ENCODE measurements at regions not wholly inside any gene's neighbourhood (a gene's known extent, or its start where the extent isn't known, plus 50 kb on each side); places are given as distances from the start of the nearest gene placed in this dataset.
"Not testable (repeated sequence)": the region's sequence is repeated elsewhere in the genome, so short reads cannot be mapped to it uniquely, and the experiment has no call there.

DNA sequence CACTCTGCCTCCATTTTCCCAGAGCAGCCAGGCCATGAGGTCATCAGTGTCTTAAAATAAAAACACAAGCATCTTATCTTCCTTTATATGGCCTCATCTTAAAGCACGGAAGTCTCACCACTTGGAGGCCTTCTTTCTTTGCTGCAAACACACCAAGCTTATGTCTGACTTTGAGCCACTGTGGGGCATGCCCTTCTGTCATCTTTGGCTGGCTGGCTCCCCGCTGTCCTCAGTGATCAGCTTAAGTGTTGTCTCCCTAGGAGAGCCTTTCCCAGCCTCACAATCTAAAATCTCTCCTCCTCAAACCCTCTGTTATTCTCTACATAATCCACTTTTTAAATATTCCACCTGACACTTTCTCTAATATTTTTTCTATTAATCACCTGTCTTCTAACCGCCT is 191.6 kb upstream of the TTC29 start:
- DNase-seq (no peak), ATAC-seq (no peak)
- H3K27me3 Mint-ChIP-seq: peaks cover 2% of the 10 kb centered on the region
- no peaks in the 10 kb centered on the region for H3K9me3 Mint-ChIP-seq
- no peaks in the 10 kb centered on the region for H3K36me3 Mint-ChIP-seq (ENCODE audit: low read depth)
- no peaks in the 10 kb centered on the region for H3K4me1 Mint-ChIP-seq
- H3K27ac Mint-ChIP-seq: no peak overlapping the region
- H3K4me3 Mint-ChIP-seq: no peak overlapping the region

DNA sequence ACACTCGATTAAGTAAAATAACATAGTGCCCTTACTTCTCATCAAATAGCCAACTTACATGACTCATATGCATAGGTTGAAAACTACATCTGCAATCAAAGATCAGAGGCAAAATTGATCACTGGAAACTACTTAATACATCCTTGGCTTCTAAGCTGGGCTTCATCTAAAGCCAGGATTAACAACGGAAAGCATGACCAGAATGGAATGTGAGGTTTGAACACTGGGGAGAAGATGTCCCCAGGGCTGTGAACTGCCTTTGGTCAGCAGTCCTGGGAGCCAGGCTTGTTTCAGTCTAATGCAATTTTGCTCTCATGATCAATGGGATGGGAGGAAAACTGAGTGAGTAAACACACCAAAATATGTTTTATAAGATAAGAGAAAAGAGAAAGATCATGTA is 192.5 kb upstream of the TTC29 start:
- H3K9me3 Mint-ChIP-seq: no peaks in the 10 kb centered on the region
- H3K27ac Mint-ChIP-seq: no peak overlapping the region
- peaks cover 2% of the 10 kb centered on the region for H3K27me3 Mint-ChIP-seq
- H3K4me3 Mint-ChIP-seq: no peak overlapping the region
- DNase-seq: no peak
- ATAC-seq: no peak
- H3K4me1 Mint-ChIP-seq: no peaks in the 10 kb centered on the region
- H3K36me3 Mint-ChIP-seq (ENCODE audit: low read depth): no peaks in the 10 kb centered on the region

DNA sequence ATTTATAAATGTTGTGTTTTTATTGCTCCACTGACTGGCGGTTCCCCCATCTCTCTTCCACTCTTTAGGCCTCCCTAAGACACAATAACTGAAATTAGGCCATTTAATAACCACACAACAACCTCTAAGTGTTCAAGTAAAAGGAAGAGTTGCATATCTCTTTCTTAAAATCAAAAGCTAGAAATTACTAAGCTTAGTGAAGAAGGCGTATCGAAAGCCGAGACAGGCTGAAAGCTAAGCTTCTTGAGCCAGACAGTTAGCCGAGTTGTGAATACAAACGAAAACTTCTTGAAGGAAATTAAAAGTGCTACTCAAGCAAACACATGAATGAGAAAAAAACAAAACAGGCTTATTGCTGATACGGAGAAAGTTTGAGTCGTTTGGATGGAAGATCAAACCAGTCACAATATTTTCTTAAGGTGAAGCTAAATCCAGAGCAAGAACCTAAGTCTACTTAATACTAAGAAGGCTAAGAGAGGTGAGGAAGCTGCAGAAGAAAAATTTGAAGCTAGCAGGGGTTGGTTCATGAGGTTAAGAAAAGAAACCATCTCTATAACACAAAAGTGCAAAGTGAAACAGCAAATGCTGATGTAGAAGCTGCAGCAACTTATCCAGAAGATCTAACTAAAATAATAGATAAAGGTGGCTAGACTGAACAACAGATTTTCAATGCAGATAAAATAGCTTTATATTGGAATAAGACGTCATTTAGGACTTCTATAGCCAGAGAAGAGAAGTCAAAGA is 194.0 kb upstream of the TTC29 start:
- H3K9me3 Mint-ChIP-seq: no peaks in the 10 kb centered on the region
- no peak for DNase-seq
- peaks cover 2% of the 10 kb centered on the region for H3K27me3 Mint-ChIP-seq
- no peaks in the 10 kb centered on the region for H3K36me3 Mint-ChIP-seq (ENCODE audit: low read depth)
- H3K27ac Mint-ChIP-seq: no peak overlapping the region
- ATAC-seq: no peak
- H3K4me1 Mint-ChIP-seq: no peaks in the 10 kb centered on the region
- no peak overlapping the region for H3K4me3 Mint-ChIP-seq

DNA sequence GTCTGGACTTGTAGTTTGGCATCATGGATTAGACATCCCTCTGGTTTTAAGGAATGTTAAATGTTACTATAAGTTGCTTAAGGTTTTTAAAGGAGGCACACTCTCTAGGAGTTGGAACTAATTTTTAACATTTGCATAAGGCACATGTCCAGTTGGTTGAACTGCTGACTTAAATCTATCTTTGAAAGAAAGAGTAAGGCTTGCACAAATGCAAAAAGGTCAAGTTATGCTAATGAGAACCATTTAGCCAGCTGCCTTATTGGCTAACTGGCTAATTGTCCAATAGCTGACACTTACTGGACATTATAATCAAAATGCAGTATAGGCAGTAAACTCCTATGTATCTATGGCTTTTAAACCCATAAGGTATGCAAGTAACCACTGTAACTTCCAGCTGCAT is 206.1 kb upstream of the TTC29 start:
- Mint-ChIP-seq H3K4me1 (no peaks in the 10 kb centered on the region), H3K4me3 (no peak overlapping the region), H3K27me3 (peaks cover 7% of the 10 kb centered on the region), H3K9me3 (no peaks in the 10 kb centered on the region), H3K36me3 (ENCODE audit: low read depth) (no peaks in the 10 kb centered on the region), H3K27ac (no peak overlapping the region)
- no peak for DNase-seq
- ATAC-seq: no peak

DNA sequence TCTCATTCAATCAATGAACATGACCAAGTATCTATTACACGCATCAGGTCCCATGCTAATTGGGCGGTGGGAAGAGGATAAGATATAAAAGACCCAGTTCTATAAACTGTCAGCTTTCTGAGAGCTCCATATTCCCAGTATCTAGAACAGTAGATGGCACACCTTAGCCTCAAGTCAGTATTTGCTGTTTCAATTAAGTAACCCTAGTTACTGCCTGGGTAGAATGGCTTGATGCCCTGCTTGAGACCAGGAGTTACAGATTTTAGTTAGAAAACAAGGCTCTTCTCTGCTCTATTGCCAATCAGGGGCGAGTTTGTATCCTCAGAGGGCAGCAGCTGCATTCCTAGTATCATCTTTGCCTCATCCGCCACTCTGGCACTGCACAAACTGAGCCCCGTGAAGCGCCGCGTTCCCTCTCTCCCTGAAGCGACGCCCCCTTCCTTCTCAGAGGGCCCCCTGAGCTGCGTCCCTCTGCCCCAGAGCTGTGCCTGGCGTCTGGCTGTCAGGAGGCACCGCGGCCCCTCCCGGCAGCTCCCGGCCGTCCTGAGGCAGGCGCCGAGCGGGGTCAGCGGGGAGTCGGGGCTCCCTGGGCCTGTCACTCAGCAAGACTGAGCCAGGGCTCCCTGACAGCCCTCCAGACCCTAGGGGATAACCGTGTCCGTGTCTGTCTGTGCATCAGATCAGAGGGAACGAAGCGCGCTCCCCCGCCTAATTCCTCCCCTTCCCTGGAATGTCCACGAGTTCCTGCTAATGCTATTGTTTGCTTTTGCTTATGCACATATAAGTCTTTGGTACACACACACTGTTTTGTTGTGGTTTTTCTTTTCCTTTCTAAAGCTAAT is 212.4 kb upstream of the TTC29 start:
- Mint-ChIP-seq H3K27ac (no peak overlapping the region), H3K27me3 (peaks cover 27% of the 10 kb centered on the region), H3K9me3 (no peaks in the 10 kb centered on the region), H3K36me3 (ENCODE audit: low read depth) (no peaks in the 10 kb centered on the region), H3K4me3 (no peak overlapping the region), H3K4me1 (no peaks in the 10 kb centered on the region)
- ATAC-seq (no peak), DNase-seq (no peak)

DNA sequence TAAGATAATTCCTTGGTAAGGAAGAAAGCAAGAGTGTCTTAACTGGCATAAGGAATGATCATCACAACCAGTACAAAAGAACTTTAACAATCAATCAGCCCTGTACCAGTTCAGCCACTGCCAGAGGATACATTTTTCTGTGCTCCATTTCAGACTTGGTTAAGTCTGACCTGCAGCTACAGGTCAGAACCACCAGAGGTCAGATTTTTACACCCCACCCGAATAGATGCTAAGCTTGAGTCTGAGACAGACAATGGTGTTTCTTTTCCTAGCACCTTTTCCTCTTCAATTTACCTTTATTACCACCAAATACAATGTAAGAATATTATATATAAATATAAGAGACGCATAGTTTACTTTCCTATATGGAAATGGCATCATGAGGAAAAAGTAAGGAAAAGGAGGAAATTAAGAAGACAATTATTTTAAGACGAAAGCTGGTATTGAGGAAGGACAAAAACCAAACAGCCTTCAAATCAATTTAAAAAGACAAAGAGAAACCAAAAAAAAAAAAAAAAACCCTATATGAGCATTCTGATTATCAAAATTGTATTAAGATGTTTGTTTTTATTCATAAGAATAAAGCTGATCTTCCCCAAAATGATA is 215.3 kb upstream of the TTC29 start:
- Mint-ChIP-seq H3K4me3 (no peak overlapping the region), H3K4me1 (no peaks in the 10 kb centered on the region), H3K9me3 (no peaks in the 10 kb centered on the region), H3K27me3 (peaks cover 26% of the 10 kb centered on the region), H3K27ac (no peak overlapping the region), H3K36me3 (ENCODE audit: low read depth) (no peaks in the 10 kb centered on the region)
- no peak for ATAC-seq
- DNase-seq: no peak

DNA sequence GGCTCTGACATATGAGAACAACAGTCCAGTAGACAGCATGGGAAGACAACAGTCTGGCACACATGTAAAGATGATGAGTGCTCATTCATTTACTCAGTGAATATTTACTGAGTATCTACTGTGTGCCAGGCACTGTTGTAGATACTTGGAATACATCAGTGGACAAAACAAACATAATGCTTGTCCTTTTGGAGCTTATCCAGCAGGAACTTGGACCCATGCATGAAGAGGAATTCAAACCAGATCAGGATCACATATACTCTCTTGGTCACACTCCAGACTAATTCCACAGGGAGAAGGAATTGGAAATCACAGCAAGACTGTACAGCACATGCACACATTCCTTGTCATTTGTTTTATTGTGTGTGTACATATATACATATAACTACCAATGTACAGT is 217.6 kb upstream of the TTC29 start:
- no peaks in the 10 kb centered on the region for H3K4me1 Mint-ChIP-seq
- no peak overlapping the region for H3K4me3 Mint-ChIP-seq
- peaks cover 11% of the 10 kb centered on the region for H3K27me3 Mint-ChIP-seq
- ATAC-seq: no peak
- no peak for DNase-seq
- no peak overlapping the region for H3K27ac Mint-ChIP-seq
- H3K36me3 Mint-ChIP-seq (ENCODE audit: low read depth): no peaks in the 10 kb centered on the region
- H3K9me3 Mint-ChIP-seq: no peaks in the 10 kb centered on the region

DNA sequence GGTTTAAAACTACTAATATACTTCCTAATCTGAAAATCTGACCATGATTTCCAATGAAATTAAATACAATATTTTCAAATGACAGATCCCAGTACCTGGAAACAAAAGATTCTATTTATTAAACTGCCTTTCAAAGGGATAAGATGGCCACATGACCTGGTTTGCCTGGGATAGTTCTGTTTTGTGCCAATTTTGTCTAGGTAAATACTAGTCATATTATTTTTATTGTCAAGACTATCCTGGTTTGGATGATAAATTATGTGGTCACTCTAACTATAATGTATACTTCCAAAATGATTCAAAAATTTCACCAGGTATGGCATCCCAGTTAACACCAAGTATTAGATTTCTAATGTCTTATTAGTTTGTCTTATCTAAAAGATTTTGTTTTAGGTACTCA is 222.5 kb upstream of the TTC29 start:
- DNase-seq; H3K36me3 Mint-ChIP-seq (ENCODE audit: low read depth); H3K9me3 Mint-ChIP-seq; H3K4me3 Mint-ChIP-seq; H3K27me3 Mint-ChIP-seq; ATAC-seq; H3K4me1 Mint-ChIP-seq; H3K27ac Mint-ChIP-seq: not testable (repeated sequence)

DNA sequence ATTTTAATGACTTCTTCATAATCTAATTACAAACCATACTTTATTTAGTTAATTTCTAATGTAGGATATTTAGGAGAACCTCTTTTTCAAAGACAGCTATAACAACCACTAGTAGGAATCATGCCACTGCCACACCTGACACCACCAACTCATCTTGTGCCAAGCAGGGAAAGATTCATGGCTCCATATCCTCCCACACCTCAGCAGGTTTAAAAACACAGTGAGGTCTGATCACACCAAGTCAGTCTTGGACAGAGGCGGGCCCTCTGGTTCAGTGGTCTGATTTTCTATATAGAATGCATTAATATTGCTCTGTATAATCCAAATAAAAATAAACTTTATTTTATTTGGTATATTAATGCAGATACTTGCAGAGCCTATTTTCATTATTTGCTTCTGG is 227.7 kb upstream of the TTC29 start:
- no peak overlapping the region for H3K27ac Mint-ChIP-seq
- no peak overlapping the region for H3K4me3 Mint-ChIP-seq
- H3K4me1 Mint-ChIP-seq: no peaks in the 10 kb centered on the region
- DNase-seq (no peak), ATAC-seq (no peak)
- H3K27me3 Mint-ChIP-seq: no peaks in the 10 kb centered on the region
- H3K9me3 Mint-ChIP-seq: no peaks in the 10 kb centered on the region
- no peaks in the 10 kb centered on the region for H3K36me3 Mint-ChIP-seq (ENCODE audit: low read depth)

DNA sequence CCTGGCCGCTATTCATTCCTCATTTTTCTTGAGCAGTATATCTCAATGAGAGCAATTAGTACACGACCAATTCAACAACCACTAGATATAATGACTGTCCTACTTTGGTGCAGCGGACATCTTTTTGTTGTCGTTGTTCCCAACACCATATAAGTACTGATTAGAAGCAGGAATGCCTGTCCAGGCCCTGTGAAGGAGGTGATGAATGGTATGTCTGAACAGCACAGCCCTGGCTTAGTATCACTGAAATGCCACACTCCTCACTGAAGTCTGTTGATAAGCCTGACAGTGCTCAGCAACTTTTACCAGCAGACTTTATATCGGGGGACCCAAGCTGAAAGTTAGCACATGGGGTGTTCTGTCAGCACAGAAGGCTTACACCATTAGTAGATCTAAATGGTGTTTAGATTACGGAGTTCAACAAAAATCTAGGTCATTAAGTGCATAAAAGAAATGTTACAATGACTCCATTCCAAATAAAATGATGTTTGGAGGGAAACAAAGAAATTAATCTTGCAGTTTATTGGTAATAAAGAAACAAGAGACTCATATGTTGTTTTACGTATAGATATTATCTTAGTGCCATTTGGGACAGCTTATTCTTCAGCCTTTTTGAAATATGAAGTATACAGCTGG is 228.3 kb upstream of the TTC29 start:
- Mint-ChIP-seq H3K36me3 (ENCODE audit: low read depth) (no peaks in the 10 kb centered on the region), H3K4me3 (no peak overlapping the region), H3K9me3 (no peaks in the 10 kb centered on the region), H3K4me1 (no peaks in the 10 kb centered on the region), H3K27ac (no peak overlapping the region), H3K27me3 (no peaks in the 10 kb centered on the region)
- no peak for ATAC-seq
- DNase-seq: no peak

DNA sequence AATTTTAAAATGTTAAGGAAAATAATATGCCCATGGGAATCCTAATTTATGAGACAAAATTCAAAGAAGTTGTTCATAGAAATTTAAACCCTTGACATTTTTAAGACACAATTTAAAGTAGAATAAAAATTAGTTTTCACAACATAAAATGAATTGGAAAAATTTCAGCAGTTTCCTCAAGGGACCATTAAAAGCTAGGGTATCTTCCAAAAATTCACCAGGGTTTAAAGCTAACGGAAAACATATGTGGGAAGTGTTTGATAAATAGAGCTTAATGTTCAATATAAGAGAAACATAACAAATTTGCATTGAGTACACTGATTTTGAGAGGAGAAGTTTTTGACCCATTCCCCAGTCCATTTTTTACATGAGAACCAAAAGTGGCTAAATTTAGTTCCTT is 228.9 kb upstream of the TTC29 start:
- peaks cover 2% of the 10 kb centered on the region for H3K27me3 Mint-ChIP-seq
- H3K4me1 Mint-ChIP-seq: no peaks in the 10 kb centered on the region
- no peaks in the 10 kb centered on the region for H3K36me3 Mint-ChIP-seq (ENCODE audit: low read depth)
- H3K27ac Mint-ChIP-seq: no peak overlapping the region
- no peak for ATAC-seq
- no peak for DNase-seq
- no peaks in the 10 kb centered on the region for H3K9me3 Mint-ChIP-seq
- H3K4me3 Mint-ChIP-seq: no peak overlapping the region

DNA sequence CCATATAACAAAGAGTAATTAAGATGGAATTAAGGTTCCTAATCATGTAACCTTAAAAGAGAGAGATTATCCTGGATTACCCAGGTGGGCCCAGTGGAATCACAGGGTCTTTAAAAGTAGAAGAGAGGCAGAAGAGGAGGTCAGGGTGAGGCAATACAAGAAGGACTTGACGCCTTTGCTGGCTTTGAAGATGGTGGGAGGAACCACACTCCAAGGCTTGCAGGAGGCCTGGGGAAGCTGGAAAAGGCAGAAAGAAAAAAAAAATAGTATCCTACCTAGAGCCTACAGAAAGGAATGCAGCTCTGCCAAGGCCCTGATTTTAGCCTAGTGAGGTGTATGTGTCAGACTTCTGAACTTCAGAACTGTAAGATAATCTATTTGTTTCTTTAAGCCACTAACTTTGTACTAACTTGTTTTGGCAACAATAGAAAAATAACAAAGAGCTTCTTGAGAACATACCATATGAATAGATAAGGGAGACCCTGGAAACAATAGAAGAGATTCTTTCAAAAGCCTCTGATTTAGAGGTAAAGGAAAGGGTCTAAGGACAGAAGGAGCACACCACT is 229.9 kb upstream of the TTC29 start:
- ATAC-seq: no peak
- Mint-ChIP-seq H3K4me3 (no peak overlapping the region), H3K9me3 (no peaks in the 10 kb centered on the region), H3K4me1 (no peaks in the 10 kb centered on the region), H3K27me3 (peaks cover 2% of the 10 kb centered on the region), H3K27ac (no peak overlapping the region), H3K36me3 (ENCODE audit: low read depth) (no peaks in the 10 kb centered on the region)
- DNase-seq: no peak

DNA sequence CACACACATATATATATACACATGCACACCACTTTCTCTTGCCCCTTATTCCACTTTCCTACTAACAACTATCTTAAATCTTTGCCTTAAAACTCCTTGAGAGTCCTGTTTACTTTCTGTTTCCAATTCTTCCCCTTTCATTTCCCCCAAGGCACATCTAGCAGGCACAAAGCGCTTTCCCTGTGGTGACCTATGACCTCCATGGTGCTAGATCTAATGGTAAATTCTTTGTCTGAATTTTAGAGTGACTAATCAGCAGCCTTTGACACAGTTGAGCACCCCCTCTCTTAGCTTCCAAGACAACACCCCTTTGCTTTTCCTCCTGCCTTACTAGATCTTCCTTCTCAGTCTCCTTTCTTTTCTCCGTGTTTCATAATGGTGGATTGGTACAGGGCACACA is 236.4 kb upstream of the TTC29 start:
- no peak overlapping the region for H3K27ac Mint-ChIP-seq
- H3K4me1 Mint-ChIP-seq: no peaks in the 10 kb centered on the region
- ATAC-seq: no peak

DNA sequence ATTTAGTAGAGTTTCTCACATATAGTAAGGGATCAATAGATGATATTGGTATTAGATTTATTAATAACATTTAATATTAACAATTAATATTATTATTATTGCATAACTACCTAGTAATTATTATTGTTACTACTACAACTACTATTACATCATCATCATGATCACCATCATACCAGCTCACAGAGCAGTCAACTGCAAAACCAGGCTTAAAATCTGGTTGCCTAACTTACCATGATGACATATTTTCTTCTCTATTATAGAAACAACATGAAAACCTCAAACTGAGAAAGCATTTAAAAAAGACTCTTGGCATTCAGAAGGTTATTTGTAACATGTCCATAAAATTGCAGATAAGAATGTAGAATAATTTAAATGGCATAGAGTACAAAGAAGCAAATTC is 247.0 kb upstream of the TTC29 start:
- no peak overlapping the region for H3K4me3 Mint-ChIP-seq
- no peak for DNase-seq
- H3K4me1 Mint-ChIP-seq: no peaks in the 10 kb centered on the region
- no peak for ATAC-seq
- no peaks in the 10 kb centered on the region for H3K27me3 Mint-ChIP-seq
- no peak overlapping the region for H3K27ac Mint-ChIP-seq
- no peaks in the 10 kb centered on the region for H3K36me3 Mint-ChIP-seq (ENCODE audit: low read depth)
- H3K9me3 Mint-ChIP-seq: no peaks in the 10 kb centered on the region

More for the DNA sequence above, 236.4 kb upstream of the TTC29 start:
- no peak for DNase-seq
- Mint-ChIP-seq H3K27me3 (peaks cover 4% of the 10 kb centered on the region), H3K36me3 (ENCODE audit: low read depth) (no peaks in the 10 kb centered on the region), H3K9me3 (peaks cover 5% of the 10 kb centered on the region), H3K4me3 (no peak overlapping the region)
